T-cell (primary cell): ENCODE measurements at regions not wholly inside any gene's neighbourhood (a gene's known extent, or its start where the extent isn't known, plus 50 kb on each side); places are given as distances from the start of the nearest gene placed in this dataset.

Source experiments
- ATAC-seq, 4 experiments: fragments of 200-7000 bp in 3 of 4; fragments of 150-1000 bp in 1 of 4; cut with Tn5 transposase; replicated peaks in 1 of 4; 1 replicate in 3 of 4; 2 replicates in 1 of 4; pipeline ENCODE4 v1.10.0; 2021; ENCODE audit warnings: moderate library complexity in 3 of 4, mild to moderate bottlenecking in 2 of 4, moderate number of reproducible peaks in 1 of 4
- CTCF ChIA-PET, 2 donors: fragments of 300-600 bp; sonication (Branson Sonifier 250); formaldehyde crosslinking; loops; one replicate each; lab custom pipeline; 2022; ENCODE audit warnings: antibody characterized with exemption in 2 of 2; lab: Charles Lee
- POLR2A ChIA-PET, 2 donors: fragments of 300-600 bp; sonication (Branson Sonifier 250); formaldehyde crosslinking; loops; one replicate each; lab custom pipeline; 2022; ENCODE audit warnings: antibody characterized with exemption in 2 of 2; lab: Charles Lee
- DNase-seq, 35 experiments: peaks; one replicate each; pipeline versions ENCODE4 v3.0.0 to v3.0.0-alpha.2; 2013 to 2023
- H3K27ac ChIP-seq: one replicate; pipeline ENCODE4 v1.5.1; 2013; ENCODE audit warnings: low read length
- H3K27me3 ChIP-seq, 2 experiments: replicated peaks in 1 of 2; 1 replicate in 1 of 2; 2 replicates in 1 of 2; pipeline versions ENCODE4 v1.6.1 to v1.7.0; 2013; ENCODE audit warnings: low read length in 1 of 2, mixed read lengths in 1 of 2; ENCODE audit not compliant: control insufficient read depth in 2 of 2, insufficient read depth in 2 of 2; ENCODE audit errors: extremely low read depth in 1 of 2
- H3K36me3 ChIP-seq, 2 donors: 1 replicate in 1 of 2; 2 replicates in 1 of 2; pipeline versions ENCODE4 v1.6.1 to v1.7.0; 2013; ENCODE audit warnings: low read length in 1 of 2; ENCODE audit not compliant: control insufficient read depth in 2 of 2, insufficient read depth in 1 of 2; ENCODE audit errors: extremely low read depth in 1 of 2
- H3K4me1 ChIP-seq, 2 experiments: 1 replicate in 1 of 2; 2 replicates in 1 of 2; pipeline versions ENCODE4 v1.6.1 to v1.7.0; 2013; ENCODE audit warnings: low read length in 2 of 2, mixed read lengths in 1 of 2; ENCODE audit not compliant: insufficient read depth in 2 of 2, control insufficient read depth in 1 of 2; ENCODE audit errors: extremely low read depth in 1 of 2
- H3K4me3 ChIP-seq, 2 donors: 1 replicate in 1 of 2; 2 replicates in 1 of 2; pipeline versions ENCODE4 v1.5.1 to v1.7.0; 2013; ENCODE audit warnings: mild to moderate bottlenecking in 2 of 2, low read length in 1 of 2, moderate library complexity in 1 of 2; ENCODE audit not compliant: control insufficient read depth in 1 of 2; ENCODE audit errors: extremely low read depth in 1 of 2
- H3K9me3 ChIP-seq: 2 replicates; pipeline ENCODE4 v1.7.0; 2013
- H3K27ac Mint-ChIP-seq, 2 donors: one replicate each; pipeline ENCODE4 v1.8.0; 2020 to 2021; ENCODE audit warnings: mild to moderate bottlenecking in 2 of 2, mixed read lengths in 2 of 2
- H3K27me3 Mint-ChIP-seq, 2 donors: one replicate each; pipeline ENCODE4 v1.8.0; 2021 to 2022; ENCODE audit warnings: mixed read lengths in 2 of 2
- H3K36me3 Mint-ChIP-seq: one replicate; pipeline ENCODE4 v1.8.0; 2021; ENCODE audit warnings: mixed read lengths
- H3K4me1 Mint-ChIP-seq, 3 donors: one replicate each; pipeline ENCODE4 v1.8.0; 2020 to 2022; ENCODE audit warnings: mixed read lengths in 3 of 3, mild to moderate bottlenecking in 1 of 3
- H3K4me3 Mint-ChIP-seq, 3 donors: one replicate each; pipeline ENCODE4 v1.8.0; 2020 to 2022; ENCODE audit warnings: mild to moderate bottlenecking in 3 of 3, mixed read lengths in 3 of 3, moderate library complexity in 3 of 3
- H3K9me3 Mint-ChIP-seq, 3 donors: one replicate each; pipeline ENCODE4 v1.8.0; 2020 to 2022; ENCODE audit warnings: mixed read lengths in 3 of 3
- WGBS: methylation state at CpG from one replicate; pipeline ENCODE4 v1.1.5; 2013; ENCODE audit warnings: missing lambda C conversion rate; ENCODE audit not compliant: insufficient coverage; 5-methylcytosine and 5-hydroxymethylcytosine counted together

DNA sequence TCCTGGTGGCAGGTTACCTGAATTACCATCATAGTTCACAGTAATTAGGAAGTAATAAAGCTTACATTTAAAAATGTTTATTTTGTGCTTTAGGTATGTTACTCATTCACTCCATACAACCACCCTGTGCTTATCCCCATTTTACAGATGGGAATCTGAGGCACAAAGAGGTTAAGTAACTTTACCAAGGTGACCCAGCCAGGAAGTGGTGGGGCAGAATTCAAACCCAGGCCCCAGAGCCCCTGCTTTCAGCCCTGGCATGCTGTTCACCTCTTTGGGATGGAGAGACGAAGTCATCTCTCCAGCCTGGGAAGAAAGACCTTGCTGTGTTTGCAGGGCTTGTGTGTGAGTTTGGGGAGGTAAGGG, 285.6 kb upstream of the TPM1 start:
- H3K36me3 Mint-ChIP-seq, result no peaks in the 10 kb centered on the region
- no peak overlapping the region for H3K27ac Mint-ChIP-seq
- no peaks in the 10 kb centered on the region for H3K4me1 ChIP-seq
- DNase-seq (no peak), ATAC-seq (no peak)
- no peak overlapping the region for H3K4me3 ChIP-seq
- H3K27me3 Mint-ChIP-seq, result peaks cover 0 to 3% of the 10 kb centered on the region in 2 donors
- no peaks in the 10 kb centered on the region for H3K9me3 Mint-ChIP-seq
- H3K27me3 ChIP-seq, result peaks cover 0 to 11% of the 10 kb centered on the region in 2 experiments
- H3K9me3 ChIP-seq, result no peaks in the 10 kb centered on the region
- WGBS, result 100% methylated on average over 1 of the region's 1 CpG
- H3K27ac ChIP-seq, result no peak overlapping the region
- ChIA-PET POLR2A (interaction anchor here in 1 of 2 donors (0.9 kb wide), 1 partner anchor 17 kb away, joined by 4 read pairs; no protein-coding TSS in a partner anchor), CTCF (interaction anchor here in 1 of 2 donors (0.9 kb wide), 1 partner anchor 9 kb away, joined by 3 read pairs; no protein-coding TSS in a partner anchor)
- H3K36me3 ChIP-seq, result no peaks in the 10 kb centered on the region
- H3K4me1 Mint-ChIP-seq, result no peaks in the 10 kb centered on the region
- H3K4me3 Mint-ChIP-seq, result no peak overlapping the region

DNA sequence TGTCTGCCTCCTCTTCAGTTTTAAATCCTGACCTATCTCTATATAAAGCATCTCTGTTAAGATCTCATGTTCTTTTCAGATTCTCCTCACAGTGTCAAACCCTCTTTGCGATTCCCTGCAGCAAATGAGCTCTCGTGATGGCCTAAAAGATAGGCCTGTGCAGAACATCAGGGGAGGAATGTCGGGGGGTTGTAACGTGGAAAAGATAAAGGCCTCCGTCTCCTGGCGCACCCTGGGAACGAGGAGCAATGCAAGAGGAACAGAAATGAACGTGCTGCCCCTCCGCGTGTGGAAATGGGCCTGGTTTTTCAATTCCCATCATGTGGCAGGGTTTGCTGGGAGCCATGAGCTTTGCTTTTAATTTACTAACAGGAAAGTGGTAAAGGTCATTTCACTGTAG, 285.0 kb upstream of the TPM1 start:
- Mint-ChIP-seq H3K36me3 (no peaks in the 10 kb centered on the region), H3K4me1 (no peaks in the 10 kb centered on the region), H3K9me3 (no peaks in the 10 kb centered on the region), H3K27ac (no peak overlapping the region), H3K27me3 (peaks cover 0 to 1% of the 10 kb centered on the region in 2 donors), H3K4me3 (no peak overlapping the region)
- no peak for DNase-seq
- H3K4me1 ChIP-seq, result no peaks in the 10 kb centered on the region
- no peaks in the 10 kb centered on the region for H3K9me3 ChIP-seq
- peaks cover 0 to 9% of the 10 kb centered on the region in 2 experiments for H3K27me3 ChIP-seq
- POLR2A ChIA-PET, result no interaction called here
- H3K36me3 ChIP-seq, result no peaks in the 10 kb centered on the region
- CTCF ChIA-PET, result no interaction called here
- no peak overlapping the region for H3K4me3 ChIP-seq
- 88% methylated on average over 8 of the region's 10 CpGs for WGBS
- no peak for ATAC-seq
- H3K27ac ChIP-seq, result no peak overlapping the region

DNA sequence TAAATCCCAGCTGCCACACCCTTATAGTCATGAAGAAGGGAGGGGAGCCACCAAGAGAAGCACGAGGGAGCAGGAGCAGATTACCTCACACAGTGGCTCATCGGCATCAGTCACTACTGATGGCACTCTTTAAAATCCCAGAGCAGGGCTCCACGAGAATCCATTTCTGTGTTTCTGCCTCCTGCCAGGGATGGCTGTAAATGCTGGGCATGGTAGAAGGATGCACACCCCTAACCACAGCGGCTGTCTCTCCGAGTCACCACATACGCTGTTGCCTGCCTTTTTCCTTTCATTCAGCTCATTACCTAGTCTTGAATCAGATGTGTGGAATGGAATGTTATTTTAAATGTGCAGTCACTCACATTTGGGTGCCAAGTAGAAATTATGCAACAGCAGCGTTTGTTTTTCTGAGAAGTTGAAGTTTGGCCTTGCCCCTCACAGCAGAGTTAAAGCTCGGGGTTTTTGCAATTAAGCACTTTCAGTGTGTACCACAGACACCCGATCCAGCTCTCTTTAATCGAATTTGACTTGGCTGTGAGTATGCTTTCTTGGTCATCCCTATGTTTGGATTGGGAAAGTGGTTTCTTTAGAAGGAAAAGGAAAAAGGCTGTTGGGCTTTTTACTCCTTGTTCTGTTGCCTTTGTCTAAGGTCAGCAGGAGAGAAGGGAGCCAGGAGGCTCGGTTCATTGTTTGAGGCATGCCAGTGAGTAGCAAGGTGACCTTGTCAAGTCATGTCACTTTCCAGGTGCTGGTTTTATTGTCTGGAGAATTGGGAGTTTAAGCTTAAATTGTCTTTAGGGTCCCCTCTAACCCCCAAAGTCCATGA, 284.2 kb upstream of the TPM1 start:
- no peak for DNase-seq
- WGBS, result 74% methylated on average over 5 of the region's 11 CpGs
- Mint-ChIP-seq H3K4me3 (no peak overlapping the region), H3K36me3 (no peaks in the 10 kb centered on the region), H3K9me3 (no peaks in the 10 kb centered on the region), H3K4me1 (no peaks in the 10 kb centered on the region), H3K27ac (no peak overlapping the region), H3K27me3 (peaks cover 0 to 1% of the 10 kb centered on the region in 2 donors)
- no peaks in the 10 kb centered on the region for H3K4me1 ChIP-seq
- H3K36me3 ChIP-seq, result no peaks in the 10 kb centered on the region
- ATAC-seq, result no peak
- ChIA-PET POLR2A (no interaction called here), CTCF (interaction anchor here in 1 of 2 donors (0.6 kb wide), 1 partner anchor 204 kb away, joined by 3 read pairs; no protein-coding TSS in a partner anchor)
- no peaks in the 10 kb centered on the region for H3K9me3 ChIP-seq
- H3K27me3 ChIP-seq, result peaks cover 0 to 9% of the 10 kb centered on the region in 2 experiments
- H3K27ac ChIP-seq, result no peak overlapping the region
- no peak overlapping the region for H3K4me3 ChIP-seq

DNA sequence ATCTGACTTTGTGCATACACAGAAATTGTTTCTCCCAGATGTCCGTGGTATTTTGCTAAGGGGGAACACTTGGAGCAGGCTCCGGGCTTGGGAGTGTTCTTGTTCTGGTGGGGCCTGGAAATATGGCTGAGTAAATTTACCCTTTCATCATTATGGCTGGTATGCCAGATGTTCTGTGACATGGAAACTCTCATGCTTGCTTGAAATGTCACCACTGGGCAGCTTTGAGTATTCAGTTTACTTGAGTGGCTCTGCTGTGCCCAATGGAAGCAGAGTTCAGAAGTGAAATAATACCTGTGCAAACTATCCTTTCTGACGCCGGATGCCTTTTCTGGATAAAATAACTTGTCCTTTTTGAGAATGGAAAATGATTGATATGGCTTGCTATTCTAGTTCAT, 283.6 kb upstream of the TPM1 start:
- Mint-ChIP-seq H3K27ac (no peak overlapping the region), H3K4me1 (no peaks in the 10 kb centered on the region), H3K9me3 (no peaks in the 10 kb centered on the region), H3K36me3 (no peaks in the 10 kb centered on the region), H3K27me3 (peaks cover 0 to 1% of the 10 kb centered on the region in 2 donors), H3K4me3 (no peak overlapping the region)
- H3K4me1 ChIP-seq, result no peaks in the 10 kb centered on the region
- 93% methylated on average over 2 of the region's 4 CpGs for WGBS
- DNase-seq (no peak), ATAC-seq (no peak)
- H3K27ac ChIP-seq, result no peak overlapping the region
- ChIA-PET CTCF (no interaction called here), POLR2A (no interaction called here)
- H3K36me3 ChIP-seq, result no peaks in the 10 kb centered on the region
- H3K27me3 ChIP-seq, result peaks cover 0 to 9% of the 10 kb centered on the region in 2 experiments
- no peaks in the 10 kb centered on the region for H3K9me3 ChIP-seq
- no peak overlapping the region for H3K4me3 ChIP-seq

DNA sequence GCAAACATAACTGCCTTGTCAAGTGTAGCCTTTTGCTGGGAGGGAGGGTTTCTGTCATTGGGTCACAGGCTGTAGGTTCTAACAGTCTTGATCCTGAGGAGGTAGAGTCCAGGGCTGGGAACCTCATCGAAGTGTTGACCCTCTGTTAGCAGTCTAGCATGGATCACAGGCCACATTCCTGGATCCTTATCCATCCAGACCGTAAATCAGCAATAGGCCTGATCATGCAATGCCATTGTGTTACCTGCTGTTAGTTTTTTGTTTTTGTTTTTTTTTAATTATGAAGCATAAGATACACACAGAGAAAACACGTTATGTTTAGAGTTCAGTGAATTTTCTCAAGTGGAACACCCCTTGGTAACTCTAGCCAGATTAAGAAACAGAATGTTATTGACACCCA, 282.0 kb upstream of the TPM1 start:
- ATAC-seq (no peak), DNase-seq (no peak)
- Mint-ChIP-seq H3K4me3 (no peak overlapping the region), H3K4me1 (no peaks in the 10 kb centered on the region), H3K27me3 (peaks cover 0 to 3% of the 10 kb centered on the region in 2 donors), H3K9me3 (no peaks in the 10 kb centered on the region), H3K27ac (no peak overlapping the region), H3K36me3 (no peaks in the 10 kb centered on the region)
- Histone ChIP-seq H3K27me3 (peaks cover 0 to 3% of the 10 kb centered on the region in 2 experiments), H3K4me1 (no peaks in the 10 kb centered on the region), H3K9me3 (no peaks in the 10 kb centered on the region), H3K4me3 (no peak overlapping the region), H3K36me3 (no peaks in the 10 kb centered on the region), H3K27ac (no peak overlapping the region)
- WGBS, result 43% methylated on average over 1 of the region's 3 CpGs
- CTCF ChIA-PET, result no interaction called here
- POLR2A ChIA-PET, result no interaction called here

DNA sequence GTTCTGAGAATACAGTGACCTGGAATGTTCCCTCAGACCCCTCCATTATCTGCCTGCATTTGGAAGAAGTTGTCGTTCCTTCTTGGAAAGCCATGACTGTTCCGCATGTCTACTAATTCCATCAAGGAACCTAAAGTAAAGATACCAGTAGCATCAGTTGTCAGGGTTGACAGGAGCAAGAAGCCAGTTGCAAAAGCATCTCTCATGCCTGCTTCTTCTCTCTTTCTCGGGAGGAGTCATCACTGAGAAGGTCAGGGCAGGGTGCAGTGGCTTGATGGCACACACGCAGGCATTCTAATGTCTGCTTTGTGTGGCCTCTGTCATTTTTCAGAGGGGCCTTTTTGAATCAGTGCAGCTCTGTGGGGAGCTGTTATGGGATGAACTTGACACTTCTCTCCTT, 276.6 kb upstream of the TPM1 start:
- Histone ChIP-seq H3K9me3 (no peaks in the 10 kb centered on the region), H3K4me1 (no peaks in the 10 kb centered on the region), H3K4me3 (no peak overlapping the region), H3K27me3 (peaks cover 0 to 3% of the 10 kb centered on the region in 2 experiments), H3K36me3 (no peaks in the 10 kb centered on the region), H3K27ac (no peak overlapping the region)
- H3K27me3 Mint-ChIP-seq, result peaks cover 0 to 3% of the 10 kb centered on the region in 2 donors
- H3K36me3 Mint-ChIP-seq, result no peaks in the 10 kb centered on the region
- H3K9me3 Mint-ChIP-seq, result no peaks in the 10 kb centered on the region
- 100% methylated on average over 1 of the region's 4 CpGs for WGBS
- no peak for ATAC-seq
- CTCF ChIA-PET, result no interaction called here
- H3K27ac Mint-ChIP-seq, result no peak overlapping the region
- H3K4me1 Mint-ChIP-seq, result no peaks in the 10 kb centered on the region
- no peak overlapping the region for H3K4me3 Mint-ChIP-seq
- POLR2A ChIA-PET, result no interaction called here
- DNase-seq, result no peak
